ENCODE measurements at regions not wholly inside any gene's neighbourhood (a gene's known extent, or its start where the extent isn't known, plus 50 kb on each side); places are given as distances from the start of the nearest gene placed in this dataset.

- Histone ChIP-seq H3K27ac (replicated peaks) (no peak overlapping the region), H3K4me3 (replicated peaks; ENCODE audit: insufficient read depth, low read length) (no peak overlapping the region), H3K27me3 (ENCODE audit: insufficient read depth, poor library complexity, severe bottlenecking) (no peaks in the 10 kb centered on the region)
- no peak for DNase-seq (ENCODE audit: low read depth in 1 of 2, low spot score in 1 of 2)
- TF ChIP-seq POLR2AphosphoS5 (IDR thresholded peaks at IDR 0.05; ENCODE audit: low read depth) (no peak), SPI1 (IDR thresholded peaks at IDR 0.05; ENCODE audit: borderline replicate concordance, low read depth) (no peak), GABPA (IDR thresholded peaks at IDR 0.05; ENCODE audit: low read depth) (no peak)
- TF ChIP-seq, protein P1, sequence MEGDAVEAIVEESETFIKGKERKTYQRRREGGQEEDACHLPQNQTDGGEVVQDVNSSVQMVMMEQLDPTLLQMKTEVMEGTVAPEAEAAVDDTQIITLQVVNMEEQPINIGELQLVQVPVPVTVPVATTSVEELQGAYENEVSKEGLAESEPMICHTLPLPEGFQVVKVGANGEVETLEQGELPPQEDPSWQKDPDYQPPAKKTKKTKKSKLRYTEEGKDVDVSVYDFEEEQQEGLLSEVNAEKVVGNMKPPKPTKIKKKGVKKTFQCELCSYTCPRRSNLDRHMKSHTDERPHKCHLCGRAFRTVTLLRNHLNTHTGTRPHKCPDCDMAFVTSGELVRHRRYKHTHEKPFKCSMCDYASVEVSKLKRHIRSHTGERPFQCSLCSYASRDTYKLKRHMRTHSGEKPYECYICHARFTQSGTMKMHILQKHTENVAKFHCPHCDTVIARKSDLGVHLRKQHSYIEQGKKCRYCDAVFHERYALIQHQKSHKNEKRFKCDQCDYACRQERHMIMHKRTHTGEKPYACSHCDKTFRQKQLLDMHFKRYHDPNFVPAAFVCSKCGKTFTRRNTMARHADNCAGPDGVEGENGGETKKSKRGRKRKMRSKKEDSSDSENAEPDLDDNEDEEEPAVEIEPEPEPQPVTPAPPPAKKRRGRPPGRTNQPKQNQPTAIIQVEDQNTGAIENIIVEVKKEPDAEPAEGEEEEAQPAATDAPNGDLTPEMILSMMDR (IDR thresholded peaks at IDR 0.05; ENCODE audit: insufficient read depth, low read length): no peak
- TF ChIP-seq, protein P2, sequence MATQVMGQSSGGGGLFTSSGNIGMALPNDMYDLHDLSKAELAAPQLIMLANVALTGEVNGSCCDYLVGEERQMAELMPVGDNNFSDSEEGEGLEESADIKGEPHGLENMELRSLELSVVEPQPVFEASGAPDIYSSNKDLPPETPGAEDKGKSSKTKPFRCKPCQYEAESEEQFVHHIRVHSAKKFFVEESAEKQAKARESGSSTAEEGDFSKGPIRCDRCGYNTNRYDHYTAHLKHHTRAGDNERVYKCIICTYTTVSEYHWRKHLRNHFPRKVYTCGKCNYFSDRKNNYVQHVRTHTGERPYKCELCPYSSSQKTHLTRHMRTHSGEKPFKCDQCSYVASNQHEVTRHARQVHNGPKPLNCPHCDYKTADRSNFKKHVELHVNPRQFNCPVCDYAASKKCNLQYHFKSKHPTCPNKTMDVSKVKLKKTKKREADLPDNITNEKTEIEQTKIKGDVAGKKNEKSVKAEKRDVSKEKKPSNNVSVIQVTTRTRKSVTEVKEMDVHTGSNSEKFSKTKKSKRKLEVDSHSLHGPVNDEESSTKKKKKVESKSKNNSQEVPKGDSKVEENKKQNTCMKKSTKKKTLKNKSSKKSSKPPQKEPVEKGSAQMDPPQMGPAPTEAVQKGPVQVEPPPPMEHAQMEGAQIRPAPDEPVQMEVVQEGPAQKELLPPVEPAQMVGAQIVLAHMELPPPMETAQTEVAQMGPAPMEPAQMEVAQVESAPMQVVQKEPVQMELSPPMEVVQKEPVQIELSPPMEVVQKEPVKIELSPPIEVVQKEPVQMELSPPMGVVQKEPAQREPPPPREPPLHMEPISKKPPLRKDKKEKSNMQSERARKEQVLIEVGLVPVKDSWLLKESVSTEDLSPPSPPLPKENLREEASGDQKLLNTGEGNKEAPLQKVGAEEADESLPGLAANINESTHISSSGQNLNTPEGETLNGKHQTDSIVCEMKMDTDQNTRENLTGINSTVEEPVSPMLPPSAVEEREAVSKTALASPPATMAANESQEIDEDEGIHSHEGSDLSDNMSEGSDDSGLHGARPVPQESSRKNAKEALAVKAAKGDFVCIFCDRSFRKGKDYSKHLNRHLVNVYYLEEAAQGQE (IDR thresholded peaks at IDR 0.05; ENCODE audit: insufficient replicate concordance, low read depth): no peak
Observed at GRCh38 chr5:97914483-97914882, 731.4 kb upstream of the RIOK2 start.

DNA sequence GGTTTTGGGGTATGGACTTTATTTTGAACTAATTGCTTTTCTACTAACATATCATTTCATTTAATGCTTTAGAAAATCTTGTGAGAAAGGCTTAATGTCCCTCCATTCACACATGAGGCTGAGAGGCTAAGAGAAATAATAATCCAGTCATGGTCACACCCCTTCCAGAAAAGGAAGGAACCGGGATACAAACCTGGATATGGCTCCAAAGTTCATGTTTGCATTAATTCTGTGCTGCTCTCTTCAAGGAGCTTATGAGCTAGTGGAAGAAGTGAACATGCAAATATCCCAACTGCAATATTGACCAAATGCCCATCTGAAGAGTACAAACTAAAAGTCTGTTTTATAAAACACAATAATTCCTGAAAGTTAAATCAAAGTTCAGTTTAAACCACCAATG lies 732.1 kb upstream of the RIOK2 start:
- H3K4me3 ChIP-seq (replicated peaks; ENCODE audit: insufficient read depth, low read length): no peak overlapping the region
- H3K27me3 ChIP-seq (ENCODE audit: insufficient read depth, poor library complexity, severe bottlenecking): no peaks in the 10 kb centered on the region
- TF ChIP-seq, protein P2 (IDR thresholded peaks at IDR 0.05; ENCODE audit: insufficient replicate concordance, low read depth): no peak
- TF ChIP-seq SPI1 (IDR thresholded peaks at IDR 0.05; ENCODE audit: borderline replicate concordance, low read depth) (no peak), POLR2AphosphoS5 (IDR thresholded peaks at IDR 0.05; ENCODE audit: low read depth) (no peak), GABPA (IDR thresholded peaks at IDR 0.05; ENCODE audit: low read depth) (no peak)
- TF ChIP-seq, protein P1 (IDR thresholded peaks at IDR 0.05; ENCODE audit: insufficient read depth, low read length): no peak
- no peak for DNase-seq (ENCODE audit: low read depth in 1 of 2, low spot score in 1 of 2)
- no peak overlapping the region for H3K27ac ChIP-seq (replicated peaks)

DNA sequence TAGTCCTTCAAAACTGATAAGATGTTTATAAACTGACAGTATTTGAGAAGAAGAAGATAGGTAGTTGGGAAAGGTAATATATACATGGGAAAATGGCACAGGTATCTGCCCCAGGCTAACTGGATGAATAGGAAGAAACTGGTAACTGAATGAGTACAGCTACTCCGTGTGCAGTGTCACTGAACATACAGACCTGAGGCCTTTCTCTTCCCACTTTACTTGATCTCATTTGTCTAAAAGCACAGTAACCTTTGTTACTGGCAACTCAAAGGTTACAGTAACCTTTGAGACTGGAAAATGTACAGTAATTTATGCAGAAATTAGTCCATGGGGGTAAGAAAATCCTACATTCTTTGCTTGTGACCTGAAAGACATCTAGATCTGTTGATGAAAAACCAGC lies 735.0 kb upstream of the RIOK2 start:
- Histone ChIP-seq H3K4me3 (replicated peaks; ENCODE audit: insufficient read depth, low read length) (no peak overlapping the region), H3K27ac (replicated peaks) (no peak overlapping the region), H3K27me3 (ENCODE audit: insufficient read depth, poor library complexity, severe bottlenecking) (no peaks in the 10 kb centered on the region)
- DNase-seq (ENCODE audit: low read depth in 1 of 2, low spot score in 1 of 2): no peak
- TF ChIP-seq, protein P1 (IDR thresholded peaks at IDR 0.05; ENCODE audit: insufficient read depth, low read length): no peak
- TF ChIP-seq, protein P2 (IDR thresholded peaks at IDR 0.05; ENCODE audit: insufficient replicate concordance, low read depth): no peak
- TF ChIP-seq POLR2AphosphoS5 (IDR thresholded peaks at IDR 0.05; ENCODE audit: low read depth) (no peak), SPI1 (IDR thresholded peaks at IDR 0.05; ENCODE audit: borderline replicate concordance, low read depth) (no peak), GABPA (IDR thresholded peaks at IDR 0.05; ENCODE audit: low read depth) (no peak)
